Keratinocyte (primary cell): ENCODE measurements at regions not wholly inside any gene's neighbourhood (a gene's known extent, or its start where the extent isn't known, plus 50 kb on each side); places are given as distances from the start of the nearest gene placed in this dataset.

Experiments
- EZH2 ChIP-seq: IDR thresholded peaks from one replicate; pipeline ENCODE4 v1.6.1; 2012; ENCODE audit warnings: inconsistent platforms, mild to moderate bottlenecking, low read length, moderate library complexity
- TF ChIP-seq, protein P1 (sequence below), 3 experiments: IDR thresholded peaks in 1 of 3; conservative IDR thresholded peaks in 1 of 3; optimal IDR thresholded peaks in 1 of 3; 2 replicates in 2 of 3; 3 replicates in 1 of 3; pipeline versions ENCODE3 to v1.5.1; 2011; ENCODE audit warnings: low read length in 3 of 3, mild to moderate bottlenecking in 3 of 3, moderate library complexity in 2 of 3, control low read depth in 1 of 3, inconsistent platforms in 1 of 3; ENCODE audit not compliant: insufficient read depth in 2 of 3; ENCODE audit errors: extremely low read depth in 1 of 3

DNA sequence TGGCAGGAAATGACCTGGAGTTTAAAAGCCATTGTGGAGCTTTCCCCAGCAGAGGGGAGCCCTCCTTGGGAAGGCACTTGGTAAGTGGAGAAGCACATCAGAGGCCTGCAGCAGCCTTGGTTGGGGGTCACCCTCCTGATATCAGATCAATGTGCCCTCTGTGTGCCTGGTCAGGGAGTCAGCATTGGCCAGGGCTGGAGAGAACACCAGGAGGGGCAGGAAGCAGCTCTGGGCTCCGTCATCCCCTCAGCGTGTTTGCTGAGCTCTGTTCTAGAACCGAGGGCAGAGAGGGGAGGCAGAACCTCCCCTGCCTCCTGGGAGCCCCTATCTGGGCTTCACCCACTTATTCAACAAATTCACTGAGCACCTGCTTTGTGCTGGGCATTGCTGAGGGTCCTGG, 846.0 kb downstream of the TBC1D22A start:
- TF ChIP-seq, protein P1, sequence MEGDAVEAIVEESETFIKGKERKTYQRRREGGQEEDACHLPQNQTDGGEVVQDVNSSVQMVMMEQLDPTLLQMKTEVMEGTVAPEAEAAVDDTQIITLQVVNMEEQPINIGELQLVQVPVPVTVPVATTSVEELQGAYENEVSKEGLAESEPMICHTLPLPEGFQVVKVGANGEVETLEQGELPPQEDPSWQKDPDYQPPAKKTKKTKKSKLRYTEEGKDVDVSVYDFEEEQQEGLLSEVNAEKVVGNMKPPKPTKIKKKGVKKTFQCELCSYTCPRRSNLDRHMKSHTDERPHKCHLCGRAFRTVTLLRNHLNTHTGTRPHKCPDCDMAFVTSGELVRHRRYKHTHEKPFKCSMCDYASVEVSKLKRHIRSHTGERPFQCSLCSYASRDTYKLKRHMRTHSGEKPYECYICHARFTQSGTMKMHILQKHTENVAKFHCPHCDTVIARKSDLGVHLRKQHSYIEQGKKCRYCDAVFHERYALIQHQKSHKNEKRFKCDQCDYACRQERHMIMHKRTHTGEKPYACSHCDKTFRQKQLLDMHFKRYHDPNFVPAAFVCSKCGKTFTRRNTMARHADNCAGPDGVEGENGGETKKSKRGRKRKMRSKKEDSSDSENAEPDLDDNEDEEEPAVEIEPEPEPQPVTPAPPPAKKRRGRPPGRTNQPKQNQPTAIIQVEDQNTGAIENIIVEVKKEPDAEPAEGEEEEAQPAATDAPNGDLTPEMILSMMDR (optimal IDR thresholded peaks at IDR 0.05 in 1 of 3, IDR thresholded peaks at IDR 0.05 in 1 of 3, conservative IDR thresholded peaks at IDR 0.05 in 1 of 3; ENCODE audit: extremely low read depth in 1 of 3, insufficient read depth in 2 of 3, low read length in 3 of 3) = no peak
- TF ChIP-seq EZH2 = no peak
